CD4-positive, CD25-positive, alpha-beta regulatory T cell (primary cell): ENCODE measurements at regions not wholly inside any gene's neighbourhood (a gene's known extent, or its start where the extent isn't known, plus 50 kb on each side); places are given as distances from the start of the nearest gene placed in this dataset.
"Not testable (repeated sequence)": the region's sequence is repeated elsewhere in the genome, so short reads cannot be mapped to it uniquely, and the experiment has no call there.

Experiments
- ATAC-seq, 2 donors: fragments of 150-1000 bp; cut with Tn5 transposase; one replicate each; pipeline ENCODE4 v1.10.0; 2021; ENCODE audit warnings: low read depth in 2 of 2, moderate number of reproducible peaks in 2 of 2, moderate library complexity in 1 of 2
- DNase-seq, 3 donors: peaks; one replicate each; pipeline versions ENCODE4 v3.0.0 to v3.0.0-alpha.2; 2012 to 2022; ENCODE audit warnings: mixed read lengths in 1 of 3
- H3K27ac ChIP-seq: one replicate; pipeline ENCODE4 v1.7.0; 2013; ENCODE audit warnings: mild to moderate bottlenecking, low read length; ENCODE audit not compliant: insufficient read depth, poor library complexity, severe bottlenecking
- H3K27me3 ChIP-seq: one replicate; pipeline ENCODE4 v1.7.0; 2013; ENCODE audit warnings: low read length; ENCODE audit not compliant: control insufficient read depth, insufficient read depth
- H3K36me3 ChIP-seq: one replicate; pipeline ENCODE4 v1.7.0; 2013; ENCODE audit warnings: mild to moderate bottlenecking, low read length, moderate library complexity; ENCODE audit not compliant: control insufficient read depth, insufficient read depth
- H3K4me1 ChIP-seq: 2 replicates; pipeline ENCODE4 v1.7.0; 2013; ENCODE audit warnings: mild to moderate bottlenecking, low read length; ENCODE audit not compliant: insufficient read depth, control insufficient read depth, poor library complexity, severe bottlenecking
- H3K4me3 ChIP-seq: one replicate; pipeline ENCODE4 v1.7.0; 2013; ENCODE audit warnings: low read depth, mild to moderate bottlenecking, low read length, moderate library complexity
- H3K9me3 ChIP-seq, 2 experiments: 1 replicate in 1 of 2; 2 replicates in 1 of 2; pipeline ENCODE4 v1.7.0; 2013; ENCODE audit warnings: low read length in 2 of 2, mild to moderate bottlenecking in 1 of 2, moderate library complexity in 1 of 2; ENCODE audit not compliant: control insufficient read depth in 2 of 2
- H3K27ac Mint-ChIP-seq, 3 donors: one replicate each; pipeline ENCODE4 v1.8.0; 2020 to 2022; ENCODE audit warnings: mild to moderate bottlenecking in 3 of 3, mixed read lengths in 3 of 3, moderate library complexity in 2 of 3
- H3K27me3 Mint-ChIP-seq: one replicate; pipeline ENCODE4 v1.8.0; 2022; ENCODE audit warnings: mild to moderate bottlenecking, mixed read lengths
- H3K36me3 Mint-ChIP-seq: one replicate; pipeline ENCODE4 v1.8.0; 2020; ENCODE audit warnings: mixed read lengths
- H3K4me1 Mint-ChIP-seq, 4 donors: one replicate each; pipeline ENCODE4 v1.8.0; 2020 to 2022; ENCODE audit warnings: mixed read lengths in 4 of 4, mild to moderate bottlenecking in 1 of 4
- H3K4me3 Mint-ChIP-seq, 4 donors: one replicate each; pipeline ENCODE4 v1.8.0; 2020 to 2022; ENCODE audit warnings: mild to moderate bottlenecking in 4 of 4, mixed read lengths in 4 of 4, moderate library complexity in 3 of 4
- H3K9me3 Mint-ChIP-seq, 7 donors: one replicate each; pipeline ENCODE4 v1.8.0; 2020 to 2022; ENCODE audit warnings: mixed read lengths in 7 of 7, mild to moderate bottlenecking in 3 of 7, moderate library complexity in 2 of 7

- Mint-ChIP-seq H3K4me1 (peaks cover 3 to 6% (median 5%) of the 10 kb centered on the region in 4 donors), H3K27me3 (no peaks in the 10 kb centered on the region), H3K4me3 (no peak overlapping the region), H3K36me3 (no peaks in the 10 kb centered on the region), H3K9me3 (peaks cover 0 to 5% (median 3%) of the 10 kb centered on the region in 7 donors), H3K27ac (no peak overlapping the region)
- H3K36me3 ChIP-seq, result no peaks in the 10 kb centered on the region
- ATAC-seq (no peak), DNase-seq (peak in 1 of 3 donors; percentile 6)
- no peaks in the 10 kb centered on the region for H3K9me3 ChIP-seq
- H3K4me3 ChIP-seq, result no peak overlapping the region
- H3K27ac ChIP-seq, result no peak overlapping the region
- H3K4me1 ChIP-seq, result no peaks in the 10 kb centered on the region
- no peaks in the 10 kb centered on the region for H3K27me3 ChIP-seq
Observed at GRCh38 chr16:31676731-31677130, 149.0 kb downstream of the AHSP start.

- Mint-ChIP-seq H3K27me3 (no peaks in the 10 kb centered on the region), H3K4me1 (peaks cover 3 to 6% (median 5%) of the 10 kb centered on the region in 4 donors), H3K36me3 (no peaks in the 10 kb centered on the region), H3K9me3 (peaks cover 0 to 5% (median 3%) of the 10 kb centered on the region in 7 donors), H3K4me3 (no peak overlapping the region), H3K27ac (no peak overlapping the region)
- Histone ChIP-seq H3K36me3 (no peaks in the 10 kb centered on the region), H3K27ac (no peak overlapping the region), H3K4me3 (no peak overlapping the region), H3K27me3 (no peaks in the 10 kb centered on the region), H3K9me3 (no peaks in the 10 kb centered on the region), H3K4me1 (no peaks in the 10 kb centered on the region)
- ATAC-seq (no peak), DNase-seq (no peak)
Observed at GRCh38 chr16:31678649-31679325, 151.1 kb downstream of the AHSP start.

- DNase-seq, H3K4me1 Mint-ChIP-seq, H3K4me3 Mint-ChIP-seq, H3K36me3 ChIP-seq, H3K4me1 ChIP-seq, H3K9me3 ChIP-seq, H3K27me3 Mint-ChIP-seq, H3K27ac ChIP-seq, ATAC-seq, H3K27ac Mint-ChIP-seq, H3K27me3 ChIP-seq, H3K36me3 Mint-ChIP-seq, H3K4me3 ChIP-seq: not testable (repeated sequence)
- peaks cover 0 to 10% (median 2%) of the 10 kb centered on the region in 7 donors for H3K9me3 Mint-ChIP-seq
Observed at GRCh38 chr16:31689331-31689730, 161.6 kb downstream of the AHSP start.

GRCh38 chr16:31692338-31692737 is 164.6 kb downstream of the AHSP start:
- H3K4me3 ChIP-seq, H3K9me3 ChIP-seq, H3K27me3 Mint-ChIP-seq, H3K27ac ChIP-seq, H3K36me3 ChIP-seq, H3K36me3 Mint-ChIP-seq, H3K9me3 Mint-ChIP-seq, H3K27me3 ChIP-seq, ATAC-seq, H3K27ac Mint-ChIP-seq, H3K4me1 Mint-ChIP-seq, H3K4me3 Mint-ChIP-seq, DNase-seq: not testable (repeated sequence)
- peaks cover 17% of the 10 kb centered on the region for H3K4me1 ChIP-seq

- H3K36me3 ChIP-seq, result no peaks in the 10 kb centered on the region
- H3K27me3 ChIP-seq, result no peaks in the 10 kb centered on the region
- peaks cover 17% of the 10 kb centered on the region for H3K4me1 ChIP-seq
- no peaks in the 10 kb centered on the region for H3K27me3 Mint-ChIP-seq
- H3K4me3 ChIP-seq, result no peak overlapping the region
- no peak overlapping the region for H3K4me3 Mint-ChIP-seq
- no peak overlapping the region for H3K27ac ChIP-seq
- H3K36me3 Mint-ChIP-seq, result peaks cover 4% of the 10 kb centered on the region
- no peak overlapping the region for H3K27ac Mint-ChIP-seq
- no peaks in the 10 kb centered on the region for H3K9me3 ChIP-seq
- peaks cover 0 to 7% (median under 1%) of the 10 kb centered on the region in 7 donors for H3K9me3 Mint-ChIP-seq
- H3K4me1 Mint-ChIP-seq, result peaks cover 4 to 10% (median 6%) of the 10 kb centered on the region in 4 donors
- ATAC-seq (no peak), DNase-seq (no peak)
Observed at GRCh38 chr16:31693733-31694132, 166.0 kb downstream of the AHSP start.

GRCh38 chr16:31694461-31694860 is 166.8 kb downstream of the AHSP start:
- DNase-seq (no peak), ATAC-seq (no peak)
- H3K4me1 ChIP-seq, result peaks cover 17% of the 10 kb centered on the region
- H3K27ac ChIP-seq, result no peak overlapping the region
- H3K36me3 ChIP-seq, result no peaks in the 10 kb centered on the region
- Mint-ChIP-seq H3K27ac (no peak overlapping the region), H3K27me3 (no peaks in the 10 kb centered on the region), H3K36me3 (peaks cover 4% of the 10 kb centered on the region), H3K4me1 (peaks cover 4 to 10% (median 6%) of the 10 kb centered on the region in 4 donors), H3K9me3 (peaks cover 0 to 7% (median 0%) of the 10 kb centered on the region in 7 donors), H3K4me3 (no peak overlapping the region)
- H3K27me3 ChIP-seq, result no peaks in the 10 kb centered on the region
- H3K4me3 ChIP-seq, result no peak overlapping the region
- H3K9me3 ChIP-seq, result no peaks in the 10 kb centered on the region

GRCh38 chr16:31695667-31696066 is 168.0 kb downstream of the AHSP start:
- ATAC-seq (peak; percentile 95 to 96), DNase-seq (peak; percentile 35 to 90 (median 83))
- Histone ChIP-seq H3K9me3 (no peaks in the 10 kb centered on the region), H3K27me3 (no peaks in the 10 kb centered on the region), H3K27ac (peak overlapping the region; percentile 38), H3K4me3 (peak overlapping the region; percentile 26), H3K36me3 (no peaks in the 10 kb centered on the region), H3K4me1 (peaks cover 22% of the 10 kb centered on the region)
- Mint-ChIP-seq H3K36me3 (no peaks in the 10 kb centered on the region), H3K27me3 (no peaks in the 10 kb centered on the region), H3K27ac (no peak overlapping the region), H3K4me1 (peaks cover 4 to 15% (median 8%) of the 10 kb centered on the region in 4 donors), H3K9me3 (peaks cover 0 to 6% (median 0%) of the 10 kb centered on the region in 7 donors), H3K4me3 (no peak overlapping the region)
